Kidney capillary endothelial cell (primary cell): ENCODE measurements at regions not wholly inside any gene's neighbourhood (a gene's known extent, or its start where the extent isn't known, plus 50 kb on each side); places are given as distances from the start of the nearest gene placed in this dataset.
A peak's percentile ranks its signal among the peaks of the same experiment; 100 is the strongest.

ENCODE experiments used
- DNase-seq: peaks from one replicate; pipeline ENCODE4 v3.0.0-alpha.2; 2018; ENCODE audit warnings: low spot score

GRCh38 chr4:81667539-81667938 lies 195.8 kb upstream of the RASGEF1B start:
- DNase-seq: no peak

- no peak for DNase-seq
Measured at GRCh38 chr4:81666491-81666890, 194.8 kb upstream of the RASGEF1B start.

- no peak for DNase-seq
Measured at GRCh38 chr4:81665649-81666048, 193.9 kb upstream of the RASGEF1B start.

DNA sequence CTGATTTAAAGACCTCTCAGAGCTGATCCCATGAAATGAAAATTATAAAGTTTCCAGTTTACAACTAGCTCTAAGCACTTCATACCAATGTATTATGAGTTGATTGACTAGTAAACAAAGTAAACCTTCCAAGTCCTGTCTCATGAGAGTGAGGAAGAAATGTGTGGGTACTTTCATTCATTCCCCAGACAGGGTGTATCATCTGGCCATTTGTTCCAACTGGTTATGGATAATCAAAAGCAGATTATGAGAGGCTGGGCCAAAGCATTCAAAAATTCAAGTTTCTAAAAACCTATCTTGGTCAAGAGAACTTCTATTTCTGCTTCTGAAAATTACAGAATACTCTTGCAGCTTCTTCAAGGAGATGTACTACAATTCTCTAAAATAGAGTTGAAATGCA lies 193.3 kb upstream of the RASGEF1B start:
- DNase-seq: no peak

GRCh38 chr4:81664079-81664478 lies 192.4 kb upstream of the RASGEF1B start:
- no peak for DNase-seq

DNA sequence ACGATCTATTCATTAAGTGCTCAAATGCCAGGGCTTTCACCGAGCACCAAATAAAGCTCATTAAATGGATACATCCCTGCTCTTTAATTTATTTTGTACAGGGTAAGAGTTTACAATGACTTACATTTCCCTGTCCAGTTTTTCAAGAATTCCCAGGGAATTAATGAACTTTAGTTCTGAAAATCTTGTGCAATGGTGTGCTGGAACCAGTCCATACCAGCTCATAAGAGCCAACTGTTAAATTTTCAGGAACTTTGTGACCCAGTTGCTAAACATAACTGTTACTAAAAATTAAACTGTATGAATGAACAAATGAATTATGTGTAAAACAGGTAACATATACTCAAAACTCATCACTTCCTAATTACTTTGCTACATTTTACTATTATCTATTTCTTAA lies 191.7 kb upstream of the RASGEF1B start:
- DNase-seq: no peak

DNA sequence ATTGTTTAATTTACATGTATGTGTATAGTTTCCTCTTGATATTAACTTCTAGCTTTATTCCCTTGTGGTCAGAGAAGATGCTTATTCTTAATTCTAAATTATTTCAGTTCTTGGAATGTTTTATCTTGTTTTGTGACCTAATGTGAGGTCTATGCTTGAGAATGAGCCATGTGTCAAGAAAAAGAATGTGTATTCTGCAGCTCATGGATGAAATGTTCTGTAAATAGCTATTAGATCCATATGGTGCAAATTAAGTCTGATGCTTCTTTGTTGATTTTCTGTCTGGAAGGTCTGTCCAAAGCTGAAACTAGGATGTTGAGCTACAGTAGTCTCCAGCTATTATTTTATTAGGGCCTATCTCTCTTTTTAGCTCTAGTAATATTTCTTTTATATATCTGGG lies 187.3 kb upstream of the RASGEF1B start:
- DNase-seq: no peak

- no peak for DNase-seq
Measured at GRCh38 chr4:81652069-81652478, 180.4 kb upstream of the RASGEF1B start.

GRCh38 chr4:81651243-81651899 lies 179.7 kb upstream of the RASGEF1B start:
- DNase-seq: no peak

DNA sequence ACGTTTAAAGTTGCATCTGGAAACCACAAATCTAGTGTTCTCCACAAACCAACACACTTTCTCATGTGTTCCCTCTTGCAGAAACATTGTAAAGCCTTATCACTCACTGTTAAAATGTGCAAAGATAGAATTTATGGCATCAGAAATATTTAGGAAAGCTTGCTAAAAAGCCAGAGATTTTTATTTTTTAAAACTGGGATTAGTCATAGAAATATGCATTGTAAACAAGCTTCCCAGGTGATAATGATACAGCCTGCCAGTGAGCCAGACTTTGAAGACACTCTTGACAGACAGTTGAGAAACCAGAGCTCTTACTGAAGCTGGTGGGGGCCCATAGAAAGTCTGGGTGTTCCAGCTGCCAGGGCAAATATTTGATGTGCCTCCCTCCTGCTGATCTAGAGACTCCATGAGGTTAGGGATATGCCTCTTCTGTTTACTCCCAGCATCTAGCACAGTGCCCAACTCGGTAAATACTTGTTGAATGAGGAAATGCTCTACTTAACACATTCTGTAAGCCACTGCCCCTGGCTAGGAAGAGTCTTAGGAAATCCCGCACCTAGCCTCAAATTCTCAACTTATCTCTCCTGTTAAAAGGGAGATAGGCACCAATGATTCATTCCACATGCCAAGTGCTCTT lies 179.0 kb upstream of the RASGEF1B start:
- no peak for DNase-seq

DNA sequence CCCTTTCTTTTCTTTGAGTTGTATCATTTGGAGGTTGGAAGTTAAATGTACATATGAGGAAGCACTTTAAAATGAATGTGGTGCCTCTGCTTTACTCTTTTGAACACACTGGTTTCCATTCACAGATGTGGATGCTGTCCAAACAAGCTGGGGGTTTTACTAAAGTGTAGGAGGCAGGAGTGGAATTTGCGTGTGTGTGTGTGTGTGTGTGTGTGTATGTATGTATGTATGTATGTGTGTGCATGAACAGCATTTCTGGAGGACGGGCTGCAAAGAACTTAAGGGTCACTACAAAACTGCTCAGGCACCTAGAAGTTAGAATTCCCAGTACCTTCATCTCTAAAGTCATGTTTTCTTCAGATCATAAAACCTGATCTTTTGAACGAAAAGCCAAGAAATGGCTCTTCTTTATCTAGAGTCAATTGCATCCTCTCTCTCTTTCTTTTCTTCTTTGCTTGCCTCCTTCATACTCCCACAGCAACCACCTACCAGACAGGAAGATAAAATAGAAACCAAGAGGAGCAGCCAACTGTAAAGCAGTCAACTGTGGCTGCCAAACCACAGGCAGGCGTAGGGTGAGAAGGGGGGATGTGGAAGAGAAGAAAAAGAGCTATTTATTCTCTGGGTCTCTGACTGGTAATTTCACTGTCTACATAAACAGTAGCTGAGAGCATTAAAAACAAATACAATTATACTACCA lies 177.0 kb upstream of the RASGEF1B start:
- DNase-seq: no peak

- no peak for DNase-seq
Measured at GRCh38 chr4:81647388-81647787, 175.7 kb upstream of the RASGEF1B start.

DNA sequence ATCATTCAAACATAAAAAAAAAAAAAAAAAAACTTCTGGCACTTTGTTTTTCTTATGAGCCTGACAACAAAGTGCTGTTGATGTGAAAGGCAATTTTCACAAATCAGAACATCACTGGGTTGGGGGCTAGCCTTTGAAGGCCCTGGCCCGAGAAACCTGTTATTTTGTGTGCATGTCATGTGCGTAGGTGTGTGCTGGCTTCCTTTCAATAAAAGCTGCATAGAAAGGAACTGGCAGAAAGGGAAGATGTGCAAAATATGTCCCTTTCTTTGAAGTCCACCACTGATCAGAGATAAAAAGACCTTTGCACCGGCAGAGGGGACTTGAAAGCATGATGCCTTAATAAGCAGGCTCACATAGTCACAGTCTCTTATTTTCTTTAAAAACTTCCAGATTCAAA lies 170.8 kb upstream of the RASGEF1B start:
- DNase-seq: no peak

- DNase-seq: no peak
Measured at GRCh38 chr4:81639248-81639647, 167.5 kb upstream of the RASGEF1B start.

DNA sequence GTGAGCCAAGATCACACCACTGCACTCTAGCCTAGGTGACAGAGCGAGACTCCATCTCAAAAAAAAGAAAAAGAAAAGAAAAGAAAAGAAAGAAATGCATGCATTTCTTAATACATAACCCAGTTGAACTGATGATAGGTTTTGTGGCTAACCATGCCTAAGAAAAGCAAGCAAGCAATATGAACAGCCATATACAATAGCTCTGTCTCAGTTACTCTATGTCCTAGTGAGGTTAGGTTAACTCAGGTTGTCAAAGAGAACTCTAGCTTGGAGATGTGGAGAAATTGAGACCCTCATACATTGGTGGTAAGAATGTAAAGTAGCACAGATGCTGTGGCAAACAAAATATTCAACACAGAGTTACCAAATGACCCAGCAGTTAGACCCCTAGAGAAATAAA lies 167.0 kb upstream of the RASGEF1B start:
- no peak for DNase-seq

GRCh38 chr4:81635739-81636138 lies 164.0 kb upstream of the RASGEF1B start:
- no peak for DNase-seq

DNA sequence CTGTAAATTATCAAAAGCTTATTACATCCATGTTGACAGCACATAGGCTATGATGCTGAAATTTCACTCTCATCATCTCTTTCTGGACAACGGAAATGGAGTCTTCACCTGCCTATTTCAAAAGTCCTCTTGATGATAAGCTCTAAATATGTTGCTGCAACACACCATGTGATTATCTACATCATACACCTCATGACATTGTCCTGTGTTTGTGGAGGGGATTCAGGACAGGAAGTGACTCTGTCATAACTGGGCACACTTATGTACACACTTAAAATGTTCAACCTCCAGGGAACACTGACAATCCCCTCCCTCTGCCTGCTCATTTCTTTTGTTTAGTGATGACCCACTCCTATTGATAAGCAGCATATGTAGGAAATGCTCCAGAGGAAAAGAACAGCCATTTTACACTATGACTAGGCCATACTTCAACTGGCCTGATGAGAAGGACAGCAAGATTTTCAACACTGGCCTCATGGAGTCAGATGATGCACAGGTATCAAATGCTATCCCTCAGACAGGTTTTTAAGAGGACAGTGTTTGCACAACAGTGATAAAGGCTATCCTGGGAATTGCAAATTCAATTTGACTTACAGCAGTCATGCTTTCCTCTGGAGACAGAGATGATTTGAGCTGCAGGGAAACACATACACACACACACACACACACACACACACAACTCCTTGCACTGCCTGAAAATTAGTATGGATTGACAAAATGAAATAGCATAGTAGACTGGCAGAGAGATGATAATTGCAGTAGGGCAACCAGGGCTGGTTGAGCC lies 163.3 kb upstream of the RASGEF1B start:
- DNase-seq: peak; percentile 40

- no peak for DNase-seq
Measured at GRCh38 chr4:81634165-81634564, 162.5 kb upstream of the RASGEF1B start.

DNA sequence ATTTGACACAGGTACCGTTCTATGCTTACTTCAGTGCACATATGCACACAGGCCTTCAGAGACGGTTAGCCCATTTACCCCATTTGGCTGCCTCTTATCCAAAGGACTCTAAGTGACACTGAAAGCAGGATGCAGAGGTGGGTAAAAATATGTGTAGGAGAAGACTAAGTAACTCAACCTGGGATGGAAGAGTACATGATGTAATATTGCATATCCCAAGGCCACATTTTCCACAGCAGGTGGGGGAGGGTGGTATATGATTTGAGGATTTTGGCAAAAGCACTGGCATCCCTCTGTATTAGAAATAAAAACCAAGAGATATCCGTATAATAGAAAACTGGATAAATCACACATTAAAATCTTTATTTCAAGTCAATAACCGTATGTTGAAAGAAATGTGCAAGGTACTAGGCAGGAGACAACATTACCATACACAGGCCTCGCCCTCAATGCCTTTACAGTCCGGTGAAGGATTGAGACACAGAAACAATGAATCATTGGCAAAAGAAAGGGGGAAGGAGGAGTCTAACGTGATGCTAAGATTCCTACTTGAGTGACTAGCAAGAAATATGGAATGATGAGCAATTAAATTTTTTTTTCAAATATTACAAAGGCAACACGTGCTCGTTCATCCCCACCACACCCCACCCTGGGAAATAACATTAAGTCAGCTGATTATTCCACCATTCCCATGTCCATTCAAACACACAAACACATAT lies 161.0 kb upstream of the RASGEF1B start:
- DNase-seq: no peak

- peak; percentile 25 for DNase-seq
Measured at GRCh38 chr4:81631958-81632441, 160.3 kb upstream of the RASGEF1B start.

DNA sequence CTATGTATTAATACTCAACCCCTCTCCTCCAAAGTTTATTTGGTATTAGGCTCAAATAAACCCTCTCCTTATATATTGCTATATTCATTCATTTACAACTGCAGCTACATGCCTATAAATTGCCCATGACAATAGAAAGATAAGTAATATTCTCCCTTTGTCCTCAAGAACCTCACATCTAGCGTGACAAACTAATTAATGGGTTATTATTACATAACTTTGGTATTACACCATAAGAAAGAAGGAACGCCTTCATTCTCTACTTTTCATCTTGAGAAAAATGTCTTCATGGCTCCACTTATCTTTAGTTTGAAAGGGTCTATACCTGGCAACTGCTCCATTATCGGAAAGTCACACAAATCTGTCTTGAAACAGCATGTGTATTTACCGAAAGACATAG lies 157.7 kb upstream of the RASGEF1B start:
- DNase-seq: no peak

GRCh38 chr4:81628489-81628888 lies 156.8 kb upstream of the RASGEF1B start:
- no peak for DNase-seq
